GM21390 (cell line): ENCODE measurements at regions not wholly inside any gene's neighbourhood (a gene's known extent, or its start where the extent isn't known, plus 50 kb on each side); places are given as distances from the start of the nearest gene placed in this dataset.
"Not testable (repeated sequence)": the region's sequence is repeated elsewhere in the genome, so short reads cannot be mapped to it uniquely, and the experiment has no call there.

Experiments
- ATAC-seq: cut with Tn5 transposase; IDR thresholded peaks from one replicate; pipeline ENCODE4 v1.9.1; 2021; ENCODE audit not compliant: unreplicated experiment

GRCh38 chr5:7073666-7074065, 322.3 kb upstream of the ADCY2 start:
- ATAC-seq = no peak

GRCh38 chr5:7074176-7074575, 321.8 kb upstream of the ADCY2 start:
- ATAC-seq = no peak

GRCh38 chr5:7075470-7075869, 320.5 kb upstream of the ADCY2 start:
- no peak for ATAC-seq

- no peak for ATAC-seq
These were observed 317.8 kb upstream of the ADCY2 start for GRCh38 chr5:7078101-7078500.

GRCh38 chr5:7078901-7079300, 317.0 kb upstream of the ADCY2 start:
- ATAC-seq = no peak

GRCh38 chr5:7080501-7080900, 315.4 kb upstream of the ADCY2 start:
- ATAC-seq = no peak

GRCh38 chr5:7087719-7088297, 308.1 kb upstream of the ADCY2 start:
- no peak for ATAC-seq

GRCh38 chr5:7088849-7089248, 307.1 kb upstream of the ADCY2 start:
- ATAC-seq = no peak

GRCh38 chr5:7094626-7095025, 301.3 kb upstream of the ADCY2 start:
- ATAC-seq = no peak

GRCh38 chr5:7096294-7096693, 299.6 kb upstream of the ADCY2 start:
- no peak for ATAC-seq

- ATAC-seq = no peak
These were observed 290.6 kb upstream of the ADCY2 start for GRCh38 chr5:7105358-7105757.

GRCh38 chr5:7117961-7118360, 278.0 kb upstream of the ADCY2 start:
- no peak for ATAC-seq

GRCh38 chr5:7131680-7132079, 264.3 kb upstream of the ADCY2 start:
- ATAC-seq = no peak

- no peak for ATAC-seq
These were observed 249.1 kb upstream of the ADCY2 start for GRCh38 chr5:7146886-7147285.

GRCh38 chr5:7157083-7157482, 238.9 kb upstream of the ADCY2 start:
- no peak for ATAC-seq

GRCh38 chr5:7169240-7169878, 226.6 kb upstream of the ADCY2 start:
- ATAC-seq = no peak

GRCh38 chr5:7170785-7171184, 225.2 kb upstream of the ADCY2 start:
- not testable (repeated sequence) for ATAC-seq

GRCh38 chr5:7179364-7179763, 216.6 kb upstream of the ADCY2 start:
- ATAC-seq = no peak

GRCh38 chr5:7181841-7182240, 214.1 kb upstream of the ADCY2 start:
- ATAC-seq = no peak

GRCh38 chr5:7185742-7186141, 210.2 kb upstream of the ADCY2 start:
- no peak for ATAC-seq

GRCh38 chr5:7186818-7187217, 209.1 kb upstream of the ADCY2 start:
- ATAC-seq = no peak

- no peak for ATAC-seq
These were observed 205.2 kb upstream of the ADCY2 start for GRCh38 chr5:7190712-7191250.

- ATAC-seq = no peak
These were observed 203.9 kb upstream of the ADCY2 start for GRCh38 chr5:7192016-7192415.
